ENCODE measurements at regions not wholly inside any gene's neighbourhood (a gene's known extent, or its start where the extent isn't known, plus 50 kb on each side); places are given as distances from the start of the nearest gene placed in this dataset.
"Not testable (repeated sequence)": the region's sequence is repeated elsewhere in the genome, so short reads cannot be mapped to it uniquely, and the experiment has no call there.

GRCh38 chr6:141388666-141389065, 744.1 kb upstream of the GJE1 start:
- no TSS peak for BruUV-seq (replicated peaks)
- no peak for TF ChIP-seq EZH2 (IDR thresholded peaks at IDR 0.05; ENCODE audit: borderline replicate concordance, low read depth, low read length, poor library complexity, severe bottlenecking)
- TF ChIP-seq CTCF (conservative IDR thresholded peaks at IDR 0.05; ENCODE audit: low read depth, low read length), result no peak
- ChIA-PET CTCF (no interaction called here), POLR2A (ENCODE audit: low non-redundant PET) (no interaction called here)
- no peaks in the 10 kb centered on the region for H3K36me3 ChIP-seq (ENCODE audit: insufficient read depth, low read length, poor library complexity, severe bottlenecking)
- H3K4me3 ChIP-seq (ENCODE audit: low read depth, low read length, poor library complexity, severe bottlenecking), result no peak overlapping the region
- H3K27ac ChIP-seq (ENCODE audit: low read depth, low read length, poor library complexity, severe bottlenecking), result no peak overlapping the region
- H3K9me3 ChIP-seq (ENCODE audit: low read depth, low read length, poor library complexity, severe bottlenecking), result no peaks in the 10 kb centered on the region
- intact Hi-C loops (cut with micrococcal nuclease; ENCODE audit: unreplicated experiment), result no loop called here
- H3K27me3 ChIP-seq (replicated peaks; ENCODE audit: insufficient read depth, low read depth, low read length, poor library complexity), result no peaks in the 10 kb centered on the region
- no peaks in the 10 kb centered on the region for H3K4me1 ChIP-seq (ENCODE audit: insufficient read depth, low read length, poor library complexity, severe bottlenecking)
- DNase-seq (ENCODE audit: low spot score), result no peak

- DNase-seq (ENCODE audit: low spot score), result no peak
- Histone ChIP-seq H3K27me3 (replicated peaks; ENCODE audit: insufficient read depth, low read depth, low read length, poor library complexity) (no peaks in the 10 kb centered on the region), H3K4me1 (ENCODE audit: insufficient read depth, low read length, poor library complexity, severe bottlenecking) (no peaks in the 10 kb centered on the region), H3K27ac (ENCODE audit: low read depth, low read length, poor library complexity, severe bottlenecking) (no peak overlapping the region), H3K9me3 (ENCODE audit: low read depth, low read length, poor library complexity, severe bottlenecking) (no peaks in the 10 kb centered on the region), H3K4me3 (ENCODE audit: low read depth, low read length, poor library complexity, severe bottlenecking) (no peak overlapping the region), H3K36me3 (ENCODE audit: insufficient read depth, low read length, poor library complexity, severe bottlenecking) (no peaks in the 10 kb centered on the region)
- POLR2A ChIA-PET (ENCODE audit: low non-redundant PET), result no interaction called here
- BruUV-seq (replicated peaks), result no TSS peak
- TF ChIP-seq CTCF (conservative IDR thresholded peaks at IDR 0.05; ENCODE audit: low read depth, low read length) (no peak), EZH2 (IDR thresholded peaks at IDR 0.05; ENCODE audit: borderline replicate concordance, low read depth, low read length, poor library complexity, severe bottlenecking) (no peak)
- CTCF ChIA-PET, result no interaction called here
- intact Hi-C loops (cut with micrococcal nuclease; ENCODE audit: unreplicated experiment), result no loop called here
These were observed 762.3 kb upstream of the GJE1 start for GRCh38 chr6:141370438-141370837.

GRCh38 chr6:141366796-141367195, 765.9 kb upstream of the GJE1 start:
- H3K9me3 ChIP-seq (ENCODE audit: low read depth, low read length, poor library complexity, severe bottlenecking); H3K4me1 ChIP-seq (ENCODE audit: insufficient read depth, low read length, poor library complexity, severe bottlenecking); BruUV-seq (replicated peaks); H3K36me3 ChIP-seq (ENCODE audit: insufficient read depth, low read length, poor library complexity, severe bottlenecking); CTCF ChIA-PET; DNase-seq (ENCODE audit: low spot score); H3K27ac ChIP-seq (ENCODE audit: low read depth, low read length, poor library complexity, severe bottlenecking); H3K4me3 ChIP-seq (ENCODE audit: low read depth, low read length, poor library complexity, severe bottlenecking); H3K27me3 ChIP-seq (replicated peaks; ENCODE audit: insufficient read depth, low read depth, low read length, poor library complexity); intact Hi-C loops (cut with micrococcal nuclease; ENCODE audit: unreplicated experiment); POLR2A ChIA-PET (ENCODE audit: low non-redundant PET): not testable (repeated sequence)

GRCh38 chr6:141364694-141365093, 768.0 kb upstream of the GJE1 start:
- no peak for TF ChIP-seq EZH2 (IDR thresholded peaks at IDR 0.05; ENCODE audit: borderline replicate concordance, low read depth, low read length, poor library complexity, severe bottlenecking)
- no peak for TF ChIP-seq CTCF (conservative IDR thresholded peaks at IDR 0.05; ENCODE audit: low read depth, low read length)
- Histone ChIP-seq H3K27ac (ENCODE audit: low read depth, low read length, poor library complexity, severe bottlenecking) (no peak overlapping the region), H3K36me3 (ENCODE audit: insufficient read depth, low read length, poor library complexity, severe bottlenecking) (no peaks in the 10 kb centered on the region), H3K27me3 (replicated peaks; ENCODE audit: insufficient read depth, low read depth, low read length, poor library complexity) (no peaks in the 10 kb centered on the region), H3K9me3 (ENCODE audit: low read depth, low read length, poor library complexity, severe bottlenecking) (no peaks in the 10 kb centered on the region), H3K4me1 (ENCODE audit: insufficient read depth, low read length, poor library complexity, severe bottlenecking) (peaks cover 5% of the 10 kb centered on the region), H3K4me3 (ENCODE audit: low read depth, low read length, poor library complexity, severe bottlenecking) (no peak overlapping the region)
- POLR2A ChIA-PET (ENCODE audit: low non-redundant PET), result no interaction called here
- CTCF ChIA-PET, result no interaction called here
- DNase-seq (ENCODE audit: low spot score), result no peak
- intact Hi-C loops (cut with micrococcal nuclease; ENCODE audit: unreplicated experiment), result no loop called here
- BruUV-seq (replicated peaks), result no TSS peak

Measured in A673 (cell line).